NCI-H345 (cell line): ENCODE measurements at regions not wholly inside any gene's neighbourhood (a gene's known extent, or its start where the extent isn't known, plus 50 kb on each side); places are given as distances from the start of the nearest gene placed in this dataset.
"Not testable (repeated sequence)": the region's sequence is repeated elsewhere in the genome, so short reads cannot be mapped to it uniquely, and the experiment has no call there.

Source experiments
- DNase-seq: peaks from one replicate; lab custom pipeline; 2025; lab: John Stamatoyannopoulos, UW

- DNase-seq: no peak
These were observed 57.6 kb upstream of the FAM171A1 start for GRCh38 chr10:15428681-15429080.

- DNase-seq: peak; percentile 12
These were observed 56.8 kb upstream of the FAM171A1 start for GRCh38 chr10:15427843-15428414.

- DNase-seq: no peak
These were observed 55.5 kb upstream of the FAM171A1 start for GRCh38 chr10:15426558-15426957.

- no peak for DNase-seq
These were observed 55.0 kb upstream of the FAM171A1 start for GRCh38 chr10:15426115-15426514.

GRCh38 chr10:15421875-15422274, 50.8 kb upstream of the FAM171A1 start:
- not testable (repeated sequence) for DNase-seq
